Uterus (tissue), 2 donors: ENCODE measurements at regions not wholly inside any gene's neighbourhood (a gene's known extent, or its start where the extent isn't known, plus 50 kb on each side); places are given as distances from the start of the nearest gene placed in this dataset.

ENCODE experiments used
- POLR2A ChIP-seq, 2 donors: fragments of 450-650 bp; IDR thresholded peaks; one replicate each; pipeline ENCODE4 v1.6.1; 2016; ENCODE audit warnings: antibody characterized with exemption in 2 of 2, mild to moderate bottlenecking in 1 of 2, moderate library complexity in 1 of 2
- TF ChIP-seq, protein P1 (sequence below), 4 experiments: fragments of 200-600 bp in 2 of 4; fragments of 450-650 bp in 2 of 4; sonication (generic) in 2 of 4; IDR thresholded peaks; one replicate each; pipeline ENCODE4 v1.5.1; 2016 to 2019; ENCODE audit warnings: antibody characterized with exemption in 4 of 4, mild to moderate bottlenecking in 2 of 4, moderate library complexity in 1 of 4

DNA sequence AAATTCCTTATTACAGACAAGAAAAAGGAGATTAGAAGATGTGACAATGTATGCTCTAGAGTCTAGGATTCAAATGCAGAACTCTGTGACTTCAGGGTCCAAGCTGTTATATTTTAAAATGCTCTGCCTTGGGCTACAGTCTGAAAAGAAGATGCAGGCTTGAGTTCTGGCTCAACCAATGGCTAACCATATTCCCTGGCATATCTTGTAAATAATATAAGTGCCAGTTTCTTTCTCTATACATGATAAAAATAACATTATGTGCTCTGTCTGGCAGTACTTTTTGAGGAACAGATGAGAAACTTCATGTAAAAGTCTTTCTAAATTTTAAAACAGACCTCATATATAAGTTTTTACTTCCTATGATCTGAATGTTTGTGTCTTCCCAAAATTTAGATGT, 926.5 kb upstream of the CDH6 start:
- TF ChIP-seq POLR2A (IDR thresholded peaks at IDR 0.05) = no peak
- TF ChIP-seq, protein P1, sequence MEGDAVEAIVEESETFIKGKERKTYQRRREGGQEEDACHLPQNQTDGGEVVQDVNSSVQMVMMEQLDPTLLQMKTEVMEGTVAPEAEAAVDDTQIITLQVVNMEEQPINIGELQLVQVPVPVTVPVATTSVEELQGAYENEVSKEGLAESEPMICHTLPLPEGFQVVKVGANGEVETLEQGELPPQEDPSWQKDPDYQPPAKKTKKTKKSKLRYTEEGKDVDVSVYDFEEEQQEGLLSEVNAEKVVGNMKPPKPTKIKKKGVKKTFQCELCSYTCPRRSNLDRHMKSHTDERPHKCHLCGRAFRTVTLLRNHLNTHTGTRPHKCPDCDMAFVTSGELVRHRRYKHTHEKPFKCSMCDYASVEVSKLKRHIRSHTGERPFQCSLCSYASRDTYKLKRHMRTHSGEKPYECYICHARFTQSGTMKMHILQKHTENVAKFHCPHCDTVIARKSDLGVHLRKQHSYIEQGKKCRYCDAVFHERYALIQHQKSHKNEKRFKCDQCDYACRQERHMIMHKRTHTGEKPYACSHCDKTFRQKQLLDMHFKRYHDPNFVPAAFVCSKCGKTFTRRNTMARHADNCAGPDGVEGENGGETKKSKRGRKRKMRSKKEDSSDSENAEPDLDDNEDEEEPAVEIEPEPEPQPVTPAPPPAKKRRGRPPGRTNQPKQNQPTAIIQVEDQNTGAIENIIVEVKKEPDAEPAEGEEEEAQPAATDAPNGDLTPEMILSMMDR (IDR thresholded peaks at IDR 0.05) = no peak
